ENCODE measurements at regions not wholly inside any gene's neighbourhood (a gene's known extent, or its start where the extent isn't known, plus 50 kb on each side); places are given as distances from the start of the nearest gene placed in this dataset.

- no peak for TF ChIP-seq CTCF (IDR thresholded peaks at IDR 0.05; ENCODE audit: insufficient read depth, low read depth, low read length, missing control alignments)
- H3K4me3 ChIP-seq (ENCODE audit: low read length): no peak overlapping the region
- DNase-seq (ENCODE audit: low read depth): no peak
Observed at GRCh38 chr20:10856237-10857015, 182.6 kb upstream of the JAG1 start.

DNA sequence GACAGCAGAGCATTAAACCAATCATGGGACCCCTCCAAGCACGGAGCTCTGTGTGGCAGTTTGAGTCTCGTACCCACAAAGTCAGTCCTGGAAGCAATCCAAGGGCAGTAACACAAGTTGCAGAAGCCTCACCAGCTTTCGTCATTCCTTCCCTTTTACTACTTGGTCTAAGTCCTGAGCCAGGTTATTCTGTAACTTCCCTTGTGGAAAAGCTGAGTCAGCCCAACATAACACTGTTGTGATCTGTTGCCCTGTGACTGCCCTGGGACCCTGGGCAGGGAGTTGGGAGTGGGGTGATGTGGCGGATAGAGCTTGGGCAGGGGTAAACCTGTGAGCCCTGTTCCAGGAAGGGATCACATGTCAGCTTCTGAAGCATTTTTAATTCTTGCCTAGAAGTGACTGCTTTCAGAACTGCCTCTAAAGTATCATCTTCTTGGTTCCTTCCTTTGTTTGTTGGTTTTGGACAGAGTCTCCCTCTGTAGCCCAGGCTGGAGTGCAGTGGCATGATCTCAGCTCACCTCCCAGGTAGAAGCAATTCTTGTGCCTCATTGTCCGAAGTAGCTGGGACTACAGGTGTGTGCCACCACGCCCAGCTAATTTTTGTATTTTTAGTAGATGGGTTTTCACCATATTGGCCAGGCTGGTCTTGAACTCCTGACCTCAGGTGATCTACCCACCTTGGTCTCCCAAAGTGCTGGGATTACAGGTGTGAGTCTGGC lies 183.7 kb upstream of the JAG1 start:
- H3K4me3 ChIP-seq (ENCODE audit: low read length): no peak overlapping the region
- peak; percentile 68 for DNase-seq (ENCODE audit: low read depth)
- TF ChIP-seq CTCF (IDR thresholded peaks at IDR 0.05; ENCODE audit: insufficient read depth, low read depth, low read length, missing control alignments): no peak

DNA sequence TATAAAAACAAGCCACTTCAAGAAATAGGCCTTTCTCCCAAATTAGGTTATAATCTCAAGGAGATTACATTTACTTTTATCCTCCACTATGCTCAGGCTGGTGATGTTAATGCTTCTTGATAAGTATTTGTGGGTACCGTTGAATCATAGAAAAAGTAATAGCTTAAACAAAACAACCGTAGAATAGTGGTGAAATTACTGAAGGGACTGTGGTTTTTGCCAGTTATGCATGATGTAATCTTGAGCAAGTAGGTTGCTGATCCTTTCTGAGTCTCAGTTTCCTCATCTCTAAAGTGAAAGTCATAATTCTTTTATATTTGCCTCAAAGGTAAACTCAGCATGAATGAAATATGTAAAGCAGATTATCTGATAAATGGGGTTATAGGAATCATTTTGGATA lies 187.3 kb upstream of the JAG1 start:
- DNase-seq (ENCODE audit: low read depth): peak; percentile 81
- H3K4me3 ChIP-seq (ENCODE audit: low read length): no peak overlapping the region
- TF ChIP-seq CTCF (IDR thresholded peaks at IDR 0.05; ENCODE audit: insufficient read depth, low read depth, low read length, missing control alignments): no peak

- H3K4me3 ChIP-seq (ENCODE audit: low read length): no peak overlapping the region
- DNase-seq (ENCODE audit: low read depth): peak; percentile 61
- TF ChIP-seq CTCF (IDR thresholded peaks at IDR 0.05; ENCODE audit: insufficient read depth, low read depth, low read length, missing control alignments): no peak
Observed at GRCh38 chr20:10861619-10862018, 187.8 kb upstream of the JAG1 start.

GRCh38 chr20:10863337-10864060 lies 189.7 kb upstream of the JAG1 start:
- peak; percentile 59 for DNase-seq (ENCODE audit: low read depth)
- TF ChIP-seq CTCF (IDR thresholded peaks at IDR 0.05; ENCODE audit: insufficient read depth, low read depth, low read length, missing control alignments): no peak
- no peak overlapping the region for H3K4me3 ChIP-seq (ENCODE audit: low read length)

- H3K4me3 ChIP-seq (ENCODE audit: low read length): no peak overlapping the region
- TF ChIP-seq CTCF (IDR thresholded peaks at IDR 0.05; ENCODE audit: insufficient read depth, low read depth, low read length, missing control alignments): no peak
- peak; percentile 83 for DNase-seq (ENCODE audit: low read depth)
Observed at GRCh38 chr20:10864076-10864672, 190.4 kb upstream of the JAG1 start.

Measured in epithelial cell of esophagus (primary cell).